ENCODE measurements at regions not wholly inside any gene's neighbourhood (a gene's known extent, or its start where the extent isn't known, plus 50 kb on each side); places are given as distances from the start of the nearest gene placed in this dataset.
A peak's percentile ranks its signal among the peaks of the same experiment; 100 is the strongest.
"Not testable (repeated sequence)": the region's sequence is repeated elsewhere in the genome, so short reads cannot be mapped to it uniquely, and the experiment has no call there.

- not testable (repeated sequence) for H3K4me3 Mint-ChIP-seq, H3K9me3 Mint-ChIP-seq, DNase-seq, H3K4me1 Mint-ChIP-seq, H3K27me3 Mint-ChIP-seq, H3K27ac Mint-ChIP-seq
- H3K36me3 Mint-ChIP-seq: peaks cover 13% of the 10 kb centered on the region
Observed at GRCh38 chr16:29132869-29133268, 148.0 kb downstream of the LAT start.

DNA sequence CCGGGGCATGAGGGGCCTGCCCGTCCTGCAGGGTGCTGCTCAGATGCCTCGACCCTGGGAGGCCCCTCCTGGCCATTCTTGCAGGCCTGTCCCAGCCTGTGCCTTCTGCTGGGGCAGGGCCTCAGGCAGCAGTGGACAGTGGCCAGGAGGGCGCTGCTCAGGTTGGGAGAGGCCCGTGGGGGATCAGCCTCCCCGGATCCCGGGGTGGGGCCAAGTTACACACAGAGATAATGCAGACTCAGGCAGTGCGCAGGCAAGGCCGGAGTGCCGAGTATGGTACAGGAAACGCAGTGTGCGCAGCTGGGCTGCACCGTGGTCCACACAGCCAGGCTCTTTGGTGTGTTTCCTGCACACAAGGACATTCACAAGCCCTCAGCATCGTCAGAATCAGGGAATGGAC is 147.6 kb downstream of the LAT start:
- H3K9me3 Mint-ChIP-seq, H3K4me1 Mint-ChIP-seq, H3K4me3 Mint-ChIP-seq, H3K27me3 Mint-ChIP-seq, DNase-seq, H3K27ac Mint-ChIP-seq: not testable (repeated sequence)
- H3K36me3 Mint-ChIP-seq: peaks cover 13% of the 10 kb centered on the region

GRCh38 chr16:29130901-29131851 is 146.3 kb downstream of the LAT start:
- not testable (repeated sequence) for H3K27ac Mint-ChIP-seq, DNase-seq, H3K4me3 Mint-ChIP-seq, H3K4me1 Mint-ChIP-seq, H3K27me3 Mint-ChIP-seq, H3K9me3 Mint-ChIP-seq
- H3K36me3 Mint-ChIP-seq: peaks cover 11% of the 10 kb centered on the region

DNA sequence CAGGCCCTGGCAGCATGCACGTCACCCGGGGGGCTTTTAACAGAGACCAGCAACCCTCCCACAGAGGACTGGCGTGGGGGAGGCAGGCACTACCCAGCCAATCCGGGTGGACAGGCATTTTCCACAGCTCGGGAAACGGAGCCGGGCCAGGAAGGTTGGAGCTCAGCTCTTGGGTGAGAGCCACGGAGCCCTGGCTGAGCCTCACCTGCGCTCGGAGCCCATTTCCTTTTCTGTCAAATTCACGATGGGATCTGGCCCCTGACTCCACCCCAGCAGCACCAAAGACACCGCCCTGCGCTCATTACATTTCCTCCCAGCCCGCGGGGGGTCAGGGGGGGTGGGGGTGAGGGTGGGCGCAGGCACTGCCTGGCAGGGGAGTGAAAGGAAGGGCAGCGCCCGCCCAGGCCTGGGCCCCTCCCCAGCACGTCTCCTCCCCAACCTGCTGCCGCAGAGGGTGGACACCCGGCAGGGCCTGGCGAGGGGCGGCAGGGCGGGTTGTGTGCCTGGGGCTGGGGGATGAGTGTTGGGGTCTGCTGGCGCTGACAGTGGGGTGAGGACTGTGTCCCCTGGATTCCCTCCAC is 145.4 kb downstream of the LAT start:
- H3K36me3 Mint-ChIP-seq, H3K27me3 Mint-ChIP-seq, H3K4me3 Mint-ChIP-seq, DNase-seq, H3K4me1 Mint-ChIP-seq, H3K9me3 Mint-ChIP-seq, H3K27ac Mint-ChIP-seq: not testable (repeated sequence)

GRCh38 chr16:29129458-29130038 is 144.7 kb downstream of the LAT start:
- not testable (repeated sequence) for H3K27ac Mint-ChIP-seq, H3K4me1 Mint-ChIP-seq, DNase-seq, H3K9me3 Mint-ChIP-seq, H3K36me3 Mint-ChIP-seq, H3K4me3 Mint-ChIP-seq, H3K27me3 Mint-ChIP-seq

GRCh38 chr16:29128732-29129457 is 144.0 kb downstream of the LAT start:
- not testable (repeated sequence) for H3K9me3 Mint-ChIP-seq, DNase-seq, H3K27ac Mint-ChIP-seq, H3K36me3 Mint-ChIP-seq, H3K4me1 Mint-ChIP-seq, H3K4me3 Mint-ChIP-seq, H3K27me3 Mint-ChIP-seq

GRCh38 chr16:29127806-29128420 is 143.1 kb downstream of the LAT start:
- not testable (repeated sequence) for H3K4me1 Mint-ChIP-seq, H3K27ac Mint-ChIP-seq, H3K27me3 Mint-ChIP-seq, DNase-seq, H3K9me3 Mint-ChIP-seq, H3K4me3 Mint-ChIP-seq, H3K36me3 Mint-ChIP-seq

GRCh38 chr16:29126616-29127015 is 141.8 kb downstream of the LAT start:
- Mint-ChIP-seq H3K27me3 (no peaks in the 10 kb centered on the region), H3K9me3 (no peaks in the 10 kb centered on the region), H3K27ac (no peak overlapping the region), H3K4me1 (peaks cover 5% of the 10 kb centered on the region), H3K36me3 (peaks cover 1% of the 10 kb centered on the region), H3K4me3 (no peak overlapping the region)
- DNase-seq: no peak

- Mint-ChIP-seq H3K27me3 (no peaks in the 10 kb centered on the region), H3K27ac (peak overlapping the region; percentile 31), H3K4me1 (peaks cover 5% of the 10 kb centered on the region), H3K4me3 (no peak overlapping the region), H3K9me3 (no peaks in the 10 kb centered on the region), H3K36me3 (peaks cover 1% of the 10 kb centered on the region)
- DNase-seq: no peak
Observed at GRCh38 chr16:29126057-29126494, 141.2 kb downstream of the LAT start.

DNA sequence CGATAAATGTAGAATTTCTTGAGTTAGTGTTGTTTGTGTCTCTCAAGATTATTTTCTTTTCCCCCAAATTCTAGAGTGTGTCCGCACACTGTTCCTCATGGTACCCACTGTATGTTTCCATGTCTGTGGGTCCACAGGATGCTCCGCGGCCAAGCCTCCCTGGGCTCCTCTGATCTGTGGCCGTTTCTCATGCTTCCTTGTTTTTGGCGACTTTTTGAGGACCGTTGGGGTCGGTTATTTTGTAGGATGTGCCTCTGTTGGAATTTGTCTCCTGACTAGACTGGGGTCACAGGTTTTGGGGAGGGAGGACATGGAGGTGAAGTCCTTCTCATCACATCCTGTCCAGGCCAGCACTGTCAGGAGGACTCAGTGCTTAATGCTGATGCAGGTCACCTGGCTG is 140.0 kb downstream of the LAT start:
- DNase-seq: no peak
- Mint-ChIP-seq H3K27me3 (no peaks in the 10 kb centered on the region), H3K27ac (no peak overlapping the region), H3K9me3 (no peaks in the 10 kb centered on the region), H3K4me1 (peaks cover 5% of the 10 kb centered on the region), H3K4me3 (no peak overlapping the region), H3K36me3 (peaks cover 1% of the 10 kb centered on the region)

GRCh38 chr16:29124162-29124561 is 139.3 kb downstream of the LAT start:
- not testable (repeated sequence) for H3K27me3 Mint-ChIP-seq, H3K27ac Mint-ChIP-seq, H3K9me3 Mint-ChIP-seq, H3K36me3 Mint-ChIP-seq, H3K4me1 Mint-ChIP-seq, H3K4me3 Mint-ChIP-seq, DNase-seq

DNA sequence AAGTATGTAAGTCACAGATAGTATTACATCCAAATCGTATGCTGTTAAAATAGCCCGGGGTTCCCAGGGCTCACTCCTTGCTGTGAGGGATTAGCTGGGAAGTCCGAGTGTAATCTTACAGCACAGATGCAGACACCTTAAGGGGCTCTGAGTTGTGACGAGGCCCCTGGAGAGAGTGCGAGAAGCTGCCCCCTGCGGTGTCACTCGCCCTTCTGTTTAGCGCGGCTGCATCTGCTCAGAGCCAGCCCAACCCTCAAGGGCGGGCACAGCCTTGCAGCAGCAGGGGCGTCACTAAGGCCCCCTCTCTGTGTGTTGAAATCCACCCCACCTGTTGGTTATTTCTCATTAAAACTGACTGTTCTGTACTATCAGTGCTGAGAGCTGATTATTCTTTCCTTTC is 135.8 kb downstream of the LAT start:
- not testable (repeated sequence) for H3K9me3 Mint-ChIP-seq, H3K4me3 Mint-ChIP-seq, DNase-seq, H3K27me3 Mint-ChIP-seq, H3K27ac Mint-ChIP-seq
- Mint-ChIP-seq H3K4me1 (peaks cover 21% of the 10 kb centered on the region), H3K36me3 (peaks cover 22% of the 10 kb centered on the region)

DNA sequence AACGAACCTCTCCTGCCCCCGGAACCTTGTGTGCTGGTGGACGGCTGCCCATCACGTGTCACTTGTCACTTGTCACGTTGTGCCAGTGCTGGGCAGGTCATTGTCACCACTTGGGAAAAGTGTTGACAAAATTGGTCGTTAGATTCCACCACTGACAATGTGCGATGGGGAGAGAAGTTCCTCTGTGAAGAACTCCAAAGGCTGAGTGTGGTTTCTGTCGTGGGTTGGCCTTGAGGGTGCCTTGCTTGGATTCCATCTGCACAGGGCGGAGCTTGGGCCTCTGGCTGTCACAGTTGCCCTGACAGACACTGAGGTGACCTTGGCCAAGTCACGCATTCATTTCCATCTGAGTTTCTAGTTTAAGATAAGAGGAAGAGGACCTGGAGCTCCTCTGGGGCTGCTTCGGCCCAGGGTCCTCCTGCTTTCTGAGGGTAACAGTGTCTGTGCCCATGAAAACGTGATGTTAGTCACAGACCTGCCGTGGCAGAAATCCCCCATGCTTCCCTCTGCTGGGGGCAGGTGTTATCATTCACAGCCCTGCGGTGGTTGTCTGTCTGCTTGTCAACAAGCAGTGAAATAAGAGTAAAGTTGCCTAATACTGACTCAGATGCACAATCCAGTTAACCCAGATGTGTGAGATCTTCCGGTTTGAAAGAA is 133.6 kb downstream of the LAT start:
- Mint-ChIP-seq H3K27ac (peak overlapping the region; percentile 59), H3K4me1 (peaks cover 36% of the 10 kb centered on the region), H3K36me3 (peaks cover 22% of the 10 kb centered on the region)
- not testable (repeated sequence) for H3K4me3 Mint-ChIP-seq, H3K27me3 Mint-ChIP-seq, H3K9me3 Mint-ChIP-seq
- peak; percentile 20 for DNase-seq

- H3K4me1 Mint-ChIP-seq: peaks cover 36% of the 10 kb centered on the region
- no peak overlapping the region for H3K27ac Mint-ChIP-seq
- H3K4me3 Mint-ChIP-seq: no peak overlapping the region
- H3K36me3 Mint-ChIP-seq: peaks cover 24% of the 10 kb centered on the region
- H3K9me3 Mint-ChIP-seq: no peaks in the 10 kb centered on the region
- H3K27me3 Mint-ChIP-seq: no peaks in the 10 kb centered on the region
- no peak for DNase-seq
Observed at GRCh38 chr16:29117631-29118030, 132.8 kb downstream of the LAT start.

Measured in activated naive CD8-positive, alpha-beta T cell treated with anti-CD3 and anti-CD28 coated beads for 36 hours (primary cell).